Embryonic facial prominence (tissue), 1 donor: ENCODE measurements at regions not wholly inside any gene's neighbourhood (a gene's known extent, or its start where the extent isn't known, plus 50 kb on each side); places are given as distances from the start of the nearest gene placed in this dataset.
A peak's percentile ranks its signal among the peaks of the same experiment; 100 is the strongest.

Experiments used
- DNase-seq: peaks from one replicate; pipeline ENCODE4 v3.0.0-alpha.2; 2016; ENCODE audit errors: extremely low spot score

DNA sequence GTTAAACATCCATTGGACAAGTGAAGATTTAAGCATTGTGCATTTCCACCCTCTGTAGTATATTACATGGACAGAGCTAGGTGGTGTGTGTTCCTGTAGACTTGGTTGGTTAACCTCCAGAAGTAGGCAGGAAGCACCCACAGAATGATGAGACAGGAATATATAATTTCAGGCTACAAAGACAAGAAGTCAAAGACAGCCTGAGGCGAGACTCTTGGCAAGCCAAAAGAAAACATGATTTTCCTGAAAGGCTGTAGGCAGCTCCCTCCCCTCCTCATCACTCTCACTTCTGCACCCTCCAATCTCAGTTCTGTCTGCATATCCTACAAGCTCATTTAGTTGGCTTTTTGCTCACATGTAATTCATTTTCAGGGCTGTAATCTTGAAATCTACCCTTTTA, 110.0 kb upstream of the SLC35B3 start:
- DNase-seq = no peak

DNA sequence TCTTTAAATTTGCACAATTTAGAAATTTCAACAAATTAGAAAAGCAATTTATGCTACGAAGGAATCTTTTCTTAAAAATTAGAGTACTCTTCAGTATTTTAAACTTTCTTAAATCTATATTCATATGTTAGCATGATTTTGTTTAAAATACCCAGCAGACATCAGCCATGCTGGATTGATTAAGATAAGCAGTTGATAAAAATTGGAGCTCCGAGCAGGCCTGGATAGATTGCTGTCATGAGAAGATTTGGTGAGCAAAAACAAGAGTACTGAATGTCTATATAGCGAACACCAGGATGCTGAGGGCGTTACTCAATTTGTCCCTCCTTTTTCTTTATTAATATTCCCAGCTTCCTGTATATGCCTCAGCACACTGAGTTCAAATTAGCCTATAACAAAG, 108.4 kb upstream of the SLC35B3 start:
- no peak for DNase-seq

DNA sequence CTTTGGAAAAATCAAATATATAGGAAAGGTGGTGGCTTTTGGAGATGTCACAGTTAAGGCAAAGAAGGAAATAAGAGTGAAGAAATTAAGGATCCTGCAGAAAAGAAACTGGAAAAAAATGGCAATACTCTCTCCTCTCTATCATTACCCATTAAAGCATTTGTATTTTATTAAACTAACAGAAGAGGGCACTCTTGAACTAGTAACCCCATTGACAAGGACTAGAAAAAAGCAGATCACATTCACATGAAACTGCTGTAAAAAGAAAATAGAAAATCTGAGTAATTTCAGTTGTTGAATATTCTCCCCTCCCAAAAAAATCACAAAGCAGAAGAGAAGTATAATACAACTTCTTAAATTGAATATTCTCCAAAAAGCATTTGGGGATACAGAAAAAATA, 104.1 kb upstream of the SLC35B3 start:
- no peak for DNase-seq

DNA sequence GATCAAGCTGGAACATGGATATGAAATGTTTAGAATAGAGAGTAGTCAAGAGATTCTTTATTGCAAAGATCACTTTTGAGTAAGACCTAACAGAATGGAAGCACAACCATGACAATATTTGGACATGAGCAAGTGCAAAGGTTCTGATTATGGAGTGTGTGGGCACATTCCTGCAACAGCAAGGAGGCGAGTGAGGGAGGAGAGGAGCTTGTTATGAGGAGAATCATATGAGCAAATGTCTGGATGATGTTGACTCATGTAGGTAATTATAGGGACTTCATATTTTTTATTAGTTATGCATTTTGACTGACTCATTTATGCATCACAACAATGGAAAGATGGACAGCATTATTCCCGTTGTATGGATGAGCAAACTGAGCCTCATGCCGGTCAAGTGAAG, 100.8 kb upstream of the SLC35B3 start:
- no peak for DNase-seq

DNA sequence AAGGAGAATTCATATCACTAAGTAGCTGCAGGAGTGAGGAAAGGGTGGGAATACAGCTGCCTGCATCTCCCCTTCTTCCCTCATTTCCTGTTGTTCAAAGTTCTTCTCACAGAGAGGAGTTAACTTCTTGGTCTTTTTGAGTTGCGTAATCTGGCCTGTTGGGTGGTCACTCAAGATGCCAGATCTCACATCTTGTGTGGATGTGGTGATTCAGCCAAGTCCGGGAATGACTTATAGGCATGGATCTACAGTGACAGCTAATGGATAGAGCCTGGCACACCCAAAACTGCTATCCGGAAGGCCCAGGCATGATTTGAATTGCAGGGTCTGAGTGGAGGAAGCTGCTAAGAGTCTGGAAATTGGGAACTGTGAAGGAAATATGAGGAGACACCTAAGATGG, 100.2 kb upstream of the SLC35B3 start:
- no peak for DNase-seq

DNA sequence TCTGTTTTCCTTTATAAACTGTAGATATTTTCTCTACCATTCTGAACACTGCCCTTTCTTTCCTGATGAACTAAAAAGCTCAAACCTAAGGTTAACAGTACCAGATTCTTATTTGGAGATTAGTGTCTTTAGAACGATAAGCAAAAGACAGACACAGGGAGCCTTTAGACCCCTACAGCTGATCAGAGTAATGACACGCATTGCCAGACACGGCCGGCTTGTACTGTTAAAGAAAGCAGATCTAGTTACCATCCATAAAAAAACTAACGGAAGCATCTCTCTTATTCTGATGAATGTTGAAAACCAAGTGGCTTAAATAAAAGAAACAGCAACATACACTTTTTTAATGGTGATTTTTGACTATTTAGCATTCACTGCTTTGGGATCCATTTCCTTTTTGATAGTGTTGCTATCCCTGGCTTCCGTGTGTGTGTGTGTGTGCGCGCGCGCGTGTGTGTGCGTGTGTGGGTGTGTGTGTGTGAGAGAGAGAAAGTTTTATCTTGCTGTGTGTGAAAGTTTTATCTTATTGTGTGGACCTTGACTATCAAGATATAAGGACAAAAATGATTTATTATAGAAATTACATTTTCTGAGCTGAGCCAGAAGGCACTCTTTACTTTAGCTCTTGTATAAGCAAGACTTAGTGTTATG, 95.6 kb upstream of the SLC35B3 start:
- no peak for DNase-seq

DNA sequence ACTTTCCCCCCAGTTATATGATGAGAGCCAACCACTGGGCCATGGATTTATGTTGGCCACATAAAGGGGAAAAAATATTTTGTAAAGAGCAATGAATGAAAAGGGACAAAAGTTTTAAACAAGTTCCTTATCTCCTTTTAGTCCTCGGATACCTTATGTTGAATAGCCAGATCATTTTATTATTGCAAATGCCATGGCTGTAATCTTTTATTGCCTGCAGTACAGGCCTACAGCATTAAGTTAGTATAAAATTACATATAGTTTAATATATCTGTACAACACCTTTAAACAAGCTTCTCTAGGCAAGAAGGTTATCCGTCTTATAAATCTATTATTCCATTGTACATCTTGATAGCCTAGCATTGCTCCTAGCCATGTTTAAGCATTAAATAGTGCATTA, 93.9 kb upstream of the SLC35B3 start:
- DNase-seq = no peak

DNA sequence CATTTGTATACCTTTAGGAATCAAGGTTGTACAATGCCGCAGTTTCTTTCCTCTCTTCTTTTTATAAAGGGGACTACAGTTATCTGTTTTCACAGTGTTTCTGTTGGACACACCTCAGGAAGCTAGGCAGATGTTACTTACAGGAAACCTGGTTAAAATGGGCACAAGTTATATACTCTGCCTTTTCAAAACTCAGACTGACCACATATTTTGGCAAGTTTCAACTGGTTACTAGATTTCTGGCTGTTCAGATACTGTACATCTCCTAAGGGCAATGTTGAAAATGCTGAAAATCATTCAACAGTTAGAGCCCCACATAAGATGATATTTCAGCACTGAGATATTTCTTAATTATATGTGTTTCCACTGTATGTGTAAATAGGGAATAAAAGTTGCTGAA, 92.5 kb upstream of the SLC35B3 start:
- no peak for DNase-seq

DNA sequence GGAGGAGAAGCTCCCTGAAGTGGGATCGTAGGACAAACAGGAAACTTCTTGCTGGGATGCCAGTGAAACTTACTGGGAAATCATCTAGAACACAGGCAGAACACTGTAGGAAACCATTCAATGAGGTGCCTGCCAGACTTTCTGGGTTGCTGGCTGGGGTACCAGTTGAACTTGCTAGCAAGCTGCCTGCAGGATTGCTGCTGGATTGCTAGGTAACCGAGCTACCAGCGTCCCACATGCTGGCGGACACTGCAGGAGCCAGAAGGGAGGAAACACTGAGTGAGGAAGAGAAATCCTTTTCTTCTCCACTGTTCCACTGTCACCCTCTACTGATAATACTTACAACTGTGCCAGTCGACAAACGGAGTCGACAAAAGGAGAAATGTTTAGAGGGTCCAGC, 91.3 kb upstream of the SLC35B3 start:
- no peak for DNase-seq

DNA sequence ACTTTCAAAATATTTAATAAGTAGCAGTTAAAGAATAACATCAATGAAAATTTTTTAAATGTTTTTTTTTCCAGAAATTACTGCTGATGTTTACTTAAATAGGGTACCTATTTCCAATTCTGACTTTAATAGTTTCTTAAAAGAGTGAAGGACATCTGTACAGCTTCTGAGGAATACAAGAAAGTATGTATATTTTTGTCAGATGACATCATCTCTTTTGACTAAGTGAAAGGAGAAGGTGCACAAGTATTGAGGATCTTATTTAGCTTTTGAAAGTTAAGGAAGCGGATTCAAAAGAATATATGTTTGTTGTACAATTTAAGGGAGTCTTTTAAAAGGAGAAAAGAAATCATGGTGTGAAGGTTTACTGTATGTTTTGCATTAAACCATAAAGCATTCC, 90.0 kb upstream of the SLC35B3 start:
- DNase-seq = peak; percentile 6

DNA sequence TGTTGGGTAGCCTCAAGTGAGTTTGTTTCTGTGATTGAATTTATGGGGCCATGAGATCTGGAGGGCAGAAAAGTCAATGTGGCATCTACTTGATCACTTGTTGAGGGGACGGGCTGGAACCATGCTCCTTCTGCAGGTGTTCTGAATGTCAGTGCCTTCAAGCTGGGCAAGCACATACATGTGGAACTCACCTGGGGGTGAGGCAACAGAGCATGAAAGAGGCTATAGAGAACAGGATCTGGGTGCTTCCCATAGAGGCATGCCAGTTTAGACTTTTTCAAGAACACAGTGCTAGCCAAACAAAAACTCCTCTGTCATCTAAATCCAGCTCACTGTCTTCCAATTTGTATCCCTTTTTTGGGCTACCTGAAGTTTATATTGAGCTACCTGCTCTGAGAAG, 77.8 kb upstream of the SLC35B3 start:
- no peak for DNase-seq

DNA sequence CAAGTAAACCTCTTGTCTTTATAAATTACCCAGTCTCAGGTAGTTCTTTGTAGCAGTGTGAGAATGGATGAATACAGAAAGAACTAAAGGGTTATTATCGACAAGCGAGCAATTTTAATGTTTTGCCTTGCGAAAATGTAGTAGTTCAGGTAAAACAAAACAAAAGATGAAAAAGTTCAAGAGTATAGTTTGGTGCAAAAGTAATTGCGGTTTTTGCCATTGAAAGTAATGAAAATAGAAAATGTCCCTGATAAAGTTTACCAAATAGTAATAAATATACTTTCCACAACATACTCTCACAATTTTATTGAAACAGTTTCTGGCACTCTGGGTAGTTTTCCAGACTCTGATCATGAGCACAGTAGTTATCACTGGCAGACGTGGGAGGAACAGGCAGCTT, 71.9 kb upstream of the SLC35B3 start:
- DNase-seq = no peak

DNA sequence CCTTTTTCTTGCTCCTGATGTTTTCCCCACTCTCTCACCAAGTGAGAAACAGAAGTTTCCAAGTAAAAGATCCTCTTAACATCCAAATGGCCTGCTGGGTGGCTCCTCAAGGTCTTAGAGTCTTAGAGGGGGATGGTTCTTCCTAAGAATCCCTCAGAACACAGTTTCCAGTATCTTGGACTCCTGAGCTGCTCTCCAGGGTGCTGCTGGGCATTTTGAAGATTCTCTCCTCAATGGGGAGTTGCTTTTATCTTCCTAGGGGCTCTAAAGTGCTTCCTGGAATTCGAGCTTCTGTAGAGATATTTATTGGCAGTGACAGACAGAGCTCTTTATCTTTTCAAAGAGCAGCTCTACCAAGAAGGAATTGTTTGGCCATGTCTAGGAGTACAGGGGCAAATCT, 70.8 kb upstream of the SLC35B3 start:
- DNase-seq = no peak

DNA sequence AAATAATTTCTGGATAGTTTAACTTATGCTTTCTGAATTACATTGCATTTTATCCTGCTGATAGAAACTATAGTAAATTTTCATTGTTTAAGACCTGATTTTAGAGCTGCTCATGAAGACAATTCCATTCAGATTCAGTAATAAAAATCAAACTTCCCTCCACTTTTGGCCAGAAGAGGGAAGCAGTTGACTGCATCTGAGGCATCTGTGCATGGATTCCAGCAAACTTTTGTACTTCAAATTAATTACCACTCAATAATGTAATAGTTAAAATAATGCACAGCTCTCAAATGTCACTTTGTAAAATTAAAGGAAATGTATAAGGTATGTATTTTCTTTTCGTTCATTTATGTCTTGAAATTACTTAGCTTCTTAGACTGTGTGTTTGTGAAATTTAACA, 64.2 kb upstream of the SLC35B3 start:
- no peak for DNase-seq

DNA sequence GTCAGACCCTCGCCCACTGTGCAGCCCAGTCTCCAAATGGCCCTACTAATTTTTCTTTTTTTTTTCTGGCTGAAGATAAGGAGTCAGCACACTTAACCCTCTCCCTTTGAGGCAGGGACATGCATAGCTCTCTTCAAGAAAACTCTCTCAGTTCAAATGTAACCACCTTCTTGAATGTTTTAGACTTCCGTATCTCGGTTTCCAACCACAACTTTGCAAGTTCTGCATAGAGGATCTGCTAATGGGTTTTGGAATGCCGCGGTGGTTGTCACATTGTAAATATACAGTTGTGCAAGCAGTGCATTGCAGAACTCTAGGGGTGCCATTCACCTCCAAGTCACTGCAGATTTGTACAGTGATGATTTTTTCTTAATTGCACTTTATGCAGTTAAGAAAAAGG, 59.4 kb upstream of the SLC35B3 start:
- no peak for DNase-seq

DNA sequence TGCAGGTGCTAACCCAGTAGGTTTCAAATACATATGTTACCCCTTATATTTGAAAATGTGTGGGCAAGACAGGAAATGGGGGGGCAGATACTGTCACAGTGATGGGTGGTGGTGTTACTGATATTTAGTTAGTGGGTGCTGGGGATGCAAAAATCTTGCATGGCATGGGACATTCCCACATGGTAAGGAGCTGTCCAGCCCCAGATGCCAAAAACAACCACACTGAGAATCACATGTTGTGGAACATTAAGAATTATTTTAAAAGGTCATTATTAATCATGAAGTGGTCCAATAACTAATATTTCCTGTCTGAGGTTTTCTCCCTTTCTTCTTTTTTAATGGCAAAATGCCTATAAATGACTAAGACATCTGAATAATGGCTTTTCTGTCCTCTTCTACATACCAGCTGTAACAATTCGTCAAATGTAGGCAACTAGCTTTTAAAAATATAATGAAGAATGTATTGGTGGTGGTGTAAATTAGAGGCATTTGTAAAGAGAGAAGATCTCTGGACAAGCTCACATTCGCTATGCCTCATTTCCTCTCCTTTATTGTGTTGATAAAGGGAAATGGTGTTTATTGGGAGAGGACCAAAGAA, 57.3 kb upstream of the SLC35B3 start:
- no peak for DNase-seq
